ENCODE measurements at regions not wholly inside any gene's neighbourhood (a gene's known extent, or its start where the extent isn't known, plus 50 kb on each side); places are given as distances from the start of the nearest gene placed in this dataset.

- DNase-seq (ENCODE audit: low spot score), result no peak
Observed at GRCh38 chr11:101211407-101211975, 81.9 kb upstream of the PGR start.

- no peak for DNase-seq (ENCODE audit: low spot score)
Observed at GRCh38 chr11:101202614-101203013, 73.0 kb upstream of the PGR start.

- no peak for DNase-seq (ENCODE audit: low spot score)
Observed at GRCh38 chr11:101199416-101199815, 69.8 kb upstream of the PGR start.

- DNase-seq (ENCODE audit: low spot score), result no peak
Observed at GRCh38 chr11:101195294-101195693, 65.7 kb upstream of the PGR start.

- no peak for DNase-seq (ENCODE audit: low spot score)
Observed at GRCh38 chr11:101188801-101189200, 59.2 kb upstream of the PGR start.

- no peak for DNase-seq (ENCODE audit: low spot score)
Observed at GRCh38 chr11:101188173-101188572, 58.6 kb upstream of the PGR start.

- no peak for DNase-seq (ENCODE audit: low spot score)
Observed at GRCh38 chr11:101187748-101188147, 58.1 kb upstream of the PGR start.

GRCh38 chr11:101185985-101186384, 56.4 kb upstream of the PGR start:
- no peak for DNase-seq (ENCODE audit: low spot score)

GRCh38 chr11:101182467-101182866, 52.9 kb upstream of the PGR start:
- DNase-seq (ENCODE audit: low spot score), result no peak

- DNase-seq (ENCODE audit: low spot score), result peak; percentile 3
Observed at GRCh38 chr11:101180481-101180880, 50.9 kb upstream of the PGR start.

Measured in putamen (tissue), 1 donor.